GM18861 (cell line): ENCODE measurements at regions not wholly inside any gene's neighbourhood (a gene's known extent, or its start where the extent isn't known, plus 50 kb on each side); places are given as distances from the start of the nearest gene placed in this dataset.

Experiments
- ATAC-seq: cut with Tn5 transposase; IDR thresholded peaks from one replicate; pipeline ENCODE4 v1.9.1; 2021; ENCODE audit not compliant: unreplicated experiment

- no peak for ATAC-seq
Measured at GRCh38 chr13:50189450-50189849, 174.2 kb downstream of the KCNRG start.

- no peak for ATAC-seq
Measured at GRCh38 chr13:50191004-50191403, 175.8 kb downstream of the KCNRG start.

- no peak for ATAC-seq
Measured at GRCh38 chr13:50192272-50192813, 177.1 kb downstream of the KCNRG start.

- no peak for ATAC-seq
Measured at GRCh38 chr13:50195045-50195444, 179.8 kb downstream of the KCNRG start.

GRCh38 chr13:50196118-50196517 is 180.9 kb downstream of the KCNRG start:
- ATAC-seq: no peak

- no peak for ATAC-seq
Measured at GRCh38 chr13:50197705-50198104, 182.5 kb downstream of the KCNRG start.

- no peak for ATAC-seq
Measured at GRCh38 chr13:50198508-50198907, 183.3 kb downstream of the KCNRG start.

- no peak for ATAC-seq
Measured at GRCh38 chr13:50200569-50200968, 185.3 kb downstream of the KCNRG start.

GRCh38 chr13:50200988-50201387 is 185.7 kb downstream of the KCNRG start:
- ATAC-seq: no peak

GRCh38 chr13:50202485-50202884 is 187.2 kb downstream of the KCNRG start:
- ATAC-seq: no peak

GRCh38 chr13:50203256-50203941 is 188.2 kb downstream of the KCNRG start:
- ATAC-seq: no peak

GRCh38 chr13:50205581-50205980 is 190.3 kb downstream of the KCNRG start:
- no peak for ATAC-seq

GRCh38 chr13:50208826-50209335 is 193.6 kb downstream of the KCNRG start:
- no peak for ATAC-seq

- ATAC-seq: no peak
Measured at GRCh38 chr13:50209631-50210030, 194.4 kb downstream of the KCNRG start.

- no peak for ATAC-seq
Measured at GRCh38 chr13:50213526-50213925, 198.3 kb downstream of the KCNRG start.

GRCh38 chr13:50214514-50214913 is 199.3 kb downstream of the KCNRG start:
- no peak for ATAC-seq

GRCh38 chr13:50215399-50215798 is 200.2 kb downstream of the KCNRG start:
- no peak for ATAC-seq

- no peak for ATAC-seq
Measured at GRCh38 chr13:50219743-50220142, 204.5 kb downstream of the KCNRG start.

- no peak for ATAC-seq
Measured at GRCh38 chr13:50220938-50221337, 205.7 kb downstream of the KCNRG start.

- no peak for ATAC-seq
Measured at GRCh38 chr13:50222569-50223332, 207.5 kb downstream of the KCNRG start.

- ATAC-seq: no peak
Measured at GRCh38 chr13:50224534-50224933, 209.3 kb downstream of the KCNRG start.
